ENCODE measurements at regions not wholly inside any gene's neighbourhood (a gene's known extent, or its start where the extent isn't known, plus 50 kb on each side); places are given as distances from the start of the nearest gene placed in this dataset.

GRCh38 chr5:159555084-159555483 is 224.8 kb upstream of the IL12B start:
- Histone ChIP-seq H3K36me3 (replicated peaks in 1 of 2) (no peaks in the 10 kb centered on the region), H3K4me1 (replicated peaks in 1 of 2) (no peaks in the 10 kb centered on the region), H3K4me3 (no peak overlapping the region), H3K27me3 (no peaks in the 10 kb centered on the region), H3K27ac (no peak overlapping the region), H3K9me3 (replicated peaks in 1 of 3) (no peaks in the 10 kb centered on the region)
- no peak for DNase-seq
- WGBS, 4 donors, result 14 to 24% (median 20%) methylated on average over 1 of the region's 1 CpG
- no peak for TF ChIP-seq POLR2A (IDR thresholded peaks at IDR 0.05)
- TF ChIP-seq, protein P1, sequence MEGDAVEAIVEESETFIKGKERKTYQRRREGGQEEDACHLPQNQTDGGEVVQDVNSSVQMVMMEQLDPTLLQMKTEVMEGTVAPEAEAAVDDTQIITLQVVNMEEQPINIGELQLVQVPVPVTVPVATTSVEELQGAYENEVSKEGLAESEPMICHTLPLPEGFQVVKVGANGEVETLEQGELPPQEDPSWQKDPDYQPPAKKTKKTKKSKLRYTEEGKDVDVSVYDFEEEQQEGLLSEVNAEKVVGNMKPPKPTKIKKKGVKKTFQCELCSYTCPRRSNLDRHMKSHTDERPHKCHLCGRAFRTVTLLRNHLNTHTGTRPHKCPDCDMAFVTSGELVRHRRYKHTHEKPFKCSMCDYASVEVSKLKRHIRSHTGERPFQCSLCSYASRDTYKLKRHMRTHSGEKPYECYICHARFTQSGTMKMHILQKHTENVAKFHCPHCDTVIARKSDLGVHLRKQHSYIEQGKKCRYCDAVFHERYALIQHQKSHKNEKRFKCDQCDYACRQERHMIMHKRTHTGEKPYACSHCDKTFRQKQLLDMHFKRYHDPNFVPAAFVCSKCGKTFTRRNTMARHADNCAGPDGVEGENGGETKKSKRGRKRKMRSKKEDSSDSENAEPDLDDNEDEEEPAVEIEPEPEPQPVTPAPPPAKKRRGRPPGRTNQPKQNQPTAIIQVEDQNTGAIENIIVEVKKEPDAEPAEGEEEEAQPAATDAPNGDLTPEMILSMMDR (IDR thresholded peaks at IDR 0.05), result no peak
- intact Hi-C loops (cut with DNase I), result no loop called here

- no peak overlapping the region for H3K4me3 ChIP-seq
- no peaks in the 10 kb centered on the region for H3K27me3 ChIP-seq
- no peaks in the 10 kb centered on the region for H3K4me1 ChIP-seq (replicated peaks in 1 of 2)
- no peak for DNase-seq
- WGBS, 4 donors, result 88 to 95% (median 89%) methylated on average over 2 of the region's 2 CpGs
- H3K36me3 ChIP-seq (replicated peaks in 1 of 2), result no peaks in the 10 kb centered on the region
- intact Hi-C loops (cut with DNase I), result no loop called here
- no peaks in the 10 kb centered on the region for H3K9me3 ChIP-seq (replicated peaks in 1 of 3)
- TF ChIP-seq POLR2A (IDR thresholded peaks at IDR 0.05), result no peak
- TF ChIP-seq, protein P1 (IDR thresholded peaks at IDR 0.05), result no peak
- no peak overlapping the region for H3K27ac ChIP-seq
These were observed 229.1 kb upstream of the IL12B start for GRCh38 chr5:159559337-159559736.

- WGBS, 4 donors, result 75 to 81% (median 77%) methylated on average over 7 of the region's 7 CpGs
- no peaks in the 10 kb centered on the region for H3K27me3 ChIP-seq
- TF ChIP-seq, protein P1 (IDR thresholded peaks at IDR 0.05), result no peak
- no peak for TF ChIP-seq POLR2A (IDR thresholded peaks at IDR 0.05)
- no peaks in the 10 kb centered on the region for H3K9me3 ChIP-seq (replicated peaks in 1 of 3)
- no peak overlapping the region for H3K4me3 ChIP-seq
- no peaks in the 10 kb centered on the region for H3K36me3 ChIP-seq (replicated peaks in 1 of 2)
- no peak for DNase-seq
- no peaks in the 10 kb centered on the region for H3K4me1 ChIP-seq (replicated peaks in 1 of 2)
- intact Hi-C loops (cut with DNase I), result no loop called here
- H3K27ac ChIP-seq, result no peak overlapping the region
These were observed 229.8 kb upstream of the IL12B start for GRCh38 chr5:159560088-159560487.

DNA sequence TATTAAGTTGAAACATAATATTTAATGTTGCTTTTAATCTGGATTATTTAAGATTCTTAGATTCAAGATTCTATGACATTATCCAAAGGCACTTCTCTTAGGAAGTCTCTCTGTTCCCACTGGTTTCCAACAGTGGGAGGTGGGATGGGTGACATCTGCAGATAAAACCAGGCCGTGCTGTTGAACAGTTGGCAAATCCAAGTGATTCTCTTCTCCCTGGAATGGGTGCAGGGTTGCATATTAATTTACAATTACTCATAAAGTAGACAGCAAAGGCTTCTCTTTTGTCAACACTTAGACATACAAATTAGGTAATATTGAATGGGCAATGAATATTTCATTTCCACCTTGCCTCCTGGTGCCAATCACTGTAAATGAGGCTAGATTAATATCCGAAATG is 233.7 kb upstream of the IL12B start:
- no peaks in the 10 kb centered on the region for H3K27me3 ChIP-seq
- no peaks in the 10 kb centered on the region for H3K36me3 ChIP-seq (replicated peaks in 1 of 2)
- no peaks in the 10 kb centered on the region for H3K4me1 ChIP-seq (replicated peaks in 1 of 2)
- TF ChIP-seq, protein P1 (IDR thresholded peaks at IDR 0.05), result no peak
- TF ChIP-seq POLR2A (IDR thresholded peaks at IDR 0.05), result no peak
- no peak for DNase-seq
- no peaks in the 10 kb centered on the region for H3K9me3 ChIP-seq (replicated peaks in 1 of 3)
- H3K27ac ChIP-seq, result no peak overlapping the region
- 82 to 88% (median 87%) methylated on average over 2 of the region's 2 CpGs for WGBS, 4 donors
- no peak overlapping the region for H3K4me3 ChIP-seq
- intact Hi-C loops (cut with DNase I), result no loop called here
